Stomach (tissue), 4 donors: ENCODE measurements at regions not wholly inside any gene's neighbourhood (a gene's known extent, or its start where the extent isn't known, plus 50 kb on each side); places are given as distances from the start of the nearest gene placed in this dataset.

Experiments used
- POLR2A ChIP-seq, 4 donors: fragments of 450-650 bp; IDR thresholded peaks; one replicate each; pipeline ENCODE4 v1.6.1; 2016; ENCODE audit warnings: antibody characterized with exemption in 4 of 4, control low read depth in 2 of 4, mild to moderate bottlenecking in 1 of 4, moderate library complexity in 1 of 4
- TF ChIP-seq, protein P1 (sequence below), 7 experiments: fragments of 450-650 bp in 4 of 7; fragments of 200-600 bp in 3 of 7; sonication (generic) in 3 of 7; IDR thresholded peaks; one replicate each; pipeline ENCODE4 v1.5.1; 2016 to 2019; ENCODE audit warnings: antibody characterized with exemption in 7 of 7, control low read depth in 2 of 7, mild to moderate bottlenecking in 1 of 7

DNA sequence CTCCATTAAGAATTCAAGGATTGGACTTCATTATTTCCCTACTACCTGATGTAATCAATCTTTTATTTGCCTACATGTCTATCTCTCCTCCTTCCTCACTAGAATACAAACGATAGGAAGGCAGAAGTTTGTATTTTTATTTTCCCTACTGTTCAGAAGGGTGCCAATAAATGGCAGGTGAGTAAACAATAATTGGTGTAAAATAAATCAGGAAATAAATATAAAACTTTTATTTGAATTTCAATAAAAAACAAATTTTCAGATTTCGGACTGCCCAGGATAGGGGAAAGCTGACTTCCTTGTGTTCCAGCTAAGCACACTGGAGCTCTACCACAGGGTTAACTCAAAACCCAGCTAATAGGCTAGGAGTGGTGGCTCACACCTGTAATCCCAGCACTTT, 636.3 kb upstream of the BCHE start:
- TF ChIP-seq, protein P1, sequence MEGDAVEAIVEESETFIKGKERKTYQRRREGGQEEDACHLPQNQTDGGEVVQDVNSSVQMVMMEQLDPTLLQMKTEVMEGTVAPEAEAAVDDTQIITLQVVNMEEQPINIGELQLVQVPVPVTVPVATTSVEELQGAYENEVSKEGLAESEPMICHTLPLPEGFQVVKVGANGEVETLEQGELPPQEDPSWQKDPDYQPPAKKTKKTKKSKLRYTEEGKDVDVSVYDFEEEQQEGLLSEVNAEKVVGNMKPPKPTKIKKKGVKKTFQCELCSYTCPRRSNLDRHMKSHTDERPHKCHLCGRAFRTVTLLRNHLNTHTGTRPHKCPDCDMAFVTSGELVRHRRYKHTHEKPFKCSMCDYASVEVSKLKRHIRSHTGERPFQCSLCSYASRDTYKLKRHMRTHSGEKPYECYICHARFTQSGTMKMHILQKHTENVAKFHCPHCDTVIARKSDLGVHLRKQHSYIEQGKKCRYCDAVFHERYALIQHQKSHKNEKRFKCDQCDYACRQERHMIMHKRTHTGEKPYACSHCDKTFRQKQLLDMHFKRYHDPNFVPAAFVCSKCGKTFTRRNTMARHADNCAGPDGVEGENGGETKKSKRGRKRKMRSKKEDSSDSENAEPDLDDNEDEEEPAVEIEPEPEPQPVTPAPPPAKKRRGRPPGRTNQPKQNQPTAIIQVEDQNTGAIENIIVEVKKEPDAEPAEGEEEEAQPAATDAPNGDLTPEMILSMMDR (IDR thresholded peaks at IDR 0.05): no peak
- no peak for TF ChIP-seq POLR2A (IDR thresholded peaks at IDR 0.05)
